ENCODE measurements at regions not wholly inside any gene's neighbourhood (a gene's known extent, or its start where the extent isn't known, plus 50 kb on each side); places are given as distances from the start of the nearest gene placed in this dataset.

DNA sequence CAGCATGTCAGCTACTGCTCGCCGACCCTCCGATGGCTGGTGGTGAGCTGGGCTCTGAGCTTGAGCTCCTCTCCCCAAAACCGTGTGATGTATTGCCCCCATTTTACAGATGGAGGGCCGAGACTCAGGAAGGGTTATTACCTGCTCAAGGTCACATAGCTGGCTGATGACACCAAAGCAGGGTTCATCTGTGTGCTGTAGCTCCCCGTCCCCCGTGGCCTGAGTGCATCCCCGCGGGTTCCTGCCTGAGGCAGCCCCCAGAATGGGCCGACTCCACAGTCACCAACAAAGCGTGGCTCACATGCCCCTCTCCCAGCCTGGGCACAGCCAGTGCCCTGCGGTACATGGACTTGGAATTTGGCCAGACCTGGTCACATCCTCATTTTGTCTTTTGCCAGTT is 198.6 kb downstream of the TFCP2L1 start:
- no peak for DNase-seq
- Histone ChIP-seq H2AFZ (no peak overlapping the region), H3F3A (ENCODE audit: insufficient read depth, low read depth) (peaks cover 2% of the 10 kb centered on the region; the same call in 1 of the 2 replicates), H3K4me3 (no peak overlapping the region), H4K20me1 (ENCODE audit: insufficient read depth) (no peaks in the 10 kb centered on the region), H3K4me1 (replicated peaks; ENCODE audit: insufficient read depth) (0 out of 2 replicates have a peak, but pooled peaks cover under 1% of the 10 kb centered on the region), H3K36me3 (ENCODE audit: low read depth) (no peaks in the 10 kb centered on the region), H3K9me3 (ENCODE audit: insufficient read depth, low read depth) (no peaks in the 10 kb centered on the region), H3K4me2 (no peak overlapping the region), H3K27ac (no peak overlapping the region), H3K79me2 (ENCODE audit: low read depth) (no peaks in the 10 kb centered on the region), H3K27me3 (ENCODE audit: insufficient read depth, low read depth) (0 out of 2 replicates have a peak, but pooled peaks cover 2% of the 10 kb centered on the region), H3K9me2 (ENCODE audit: insufficient read depth) (no peaks in the 10 kb centered on the region)
- no TSS peak for BruUV-seq (replicated peaks)
- intact Hi-C loops (cut with micrococcal nuclease; ENCODE audit: unreplicated experiment): loop anchor here (10.0 kb wide), 1 partner anchor 1368 kb away; no protein-coding TSS in a partner anchor
- ChIA-PET CTCF (interaction anchor here (0.6 to 2.6 kb wide), 3 partner anchors 42 to 1170 kb away, joined by 4 to 13 read pairs (median 6); no protein-coding TSS in a partner anchor), POLR2A (ENCODE audit: unreplicated experiment) (no interaction called here)
- TF ChIP-seq EZH2 (IDR thresholded peaks at IDR 0.05; ENCODE audit: low read depth) (no peak), CTCF (conservative IDR thresholded peaks at IDR 0.05) (no peak)

GRCh38 chr2:121087117-121087516 is 197.9 kb downstream of the TFCP2L1 start:
- TF ChIP-seq EZH2 (IDR thresholded peaks at IDR 0.05; ENCODE audit: low read depth): no peak
- TF ChIP-seq CTCF (conservative IDR thresholded peaks at IDR 0.05): no peak
- 0 out of 2 replicates have a peak, but pooled peaks cover 4% of the 10 kb centered on the region for H3K9me3 ChIP-seq (ENCODE audit: insufficient read depth, low read depth)
- no peaks in the 10 kb centered on the region for H3K9me2 ChIP-seq (ENCODE audit: insufficient read depth)
- BruUV-seq (replicated peaks): no TSS peak
- H3K4me2 ChIP-seq: no peak overlapping the region
- no peak overlapping the region for H3K27ac ChIP-seq
- ChIA-PET CTCF (interaction anchor here (0.6 to 2.6 kb wide), 3 partner anchors 26 to 269 kb away, joined by 3 to 13 read pairs (median 4); no protein-coding TSS in a partner anchor), POLR2A (ENCODE audit: unreplicated experiment) (interaction anchor here (0.7 kb wide), 1 partner anchor 270 kb away, joined by 4 read pairs; no protein-coding TSS in a partner anchor)
- no peak overlapping the region for H2AFZ ChIP-seq
- no peak for DNase-seq
- H4K20me1 ChIP-seq (ENCODE audit: insufficient read depth): no peaks in the 10 kb centered on the region
- intact Hi-C loops (cut with micrococcal nuclease; ENCODE audit: unreplicated experiment): loop anchor here (10.0 kb wide), 1 partner anchor 1368 kb away; no protein-coding TSS in a partner anchor
- H3K27me3 ChIP-seq (ENCODE audit: insufficient read depth, low read depth): no peaks in the 10 kb centered on the region
- peaks cover 8% of the 10 kb centered on the region; the same call in 1 of the 2 replicates for H3F3A ChIP-seq (ENCODE audit: insufficient read depth, low read depth)
- no peaks in the 10 kb centered on the region for H3K79me2 ChIP-seq (ENCODE audit: low read depth)
- H3K4me1 ChIP-seq (replicated peaks; ENCODE audit: insufficient read depth): peaks cover 6% of the 10 kb centered on the region; the same call in 1 of the 2 replicates
- H3K36me3 ChIP-seq (ENCODE audit: low read depth): no peaks in the 10 kb centered on the region
- H3K4me3 ChIP-seq: no peak overlapping the region

- H3K36me3 ChIP-seq (ENCODE audit: low read depth): no peaks in the 10 kb centered on the region
- no peak for DNase-seq
- no peaks in the 10 kb centered on the region for H4K20me1 ChIP-seq (ENCODE audit: insufficient read depth)
- intact Hi-C loops (cut with micrococcal nuclease; ENCODE audit: unreplicated experiment): loop anchor here (10.0 kb wide), 1 partner anchor 1366 kb away; no protein-coding TSS in a partner anchor
- ChIA-PET POLR2A (ENCODE audit: unreplicated experiment) (interaction anchor here (0.6 kb wide), 1 partner anchor 208 kb away, joined by 3 read pairs; no protein-coding TSS in a partner anchor), CTCF (interaction anchor here (0.6 to 1.7 kb wide), 3 partner anchors 11 to 154 kb away, joined by 4 to 14 read pairs (median 4); no protein-coding TSS in a partner anchor)
- no TSS peak for BruUV-seq (replicated peaks)
- no peaks in the 10 kb centered on the region for H3K27me3 ChIP-seq (ENCODE audit: insufficient read depth, low read depth)
- H2AFZ ChIP-seq: no peak overlapping the region
- peaks cover 15% of the 10 kb centered on the region; the same call in 1 of the 2 replicates for H3K9me3 ChIP-seq (ENCODE audit: insufficient read depth, low read depth)
- H3K4me3 ChIP-seq: no peak overlapping the region
- TF ChIP-seq EZH2 (IDR thresholded peaks at IDR 0.05; ENCODE audit: low read depth) (no peak), CTCF (conservative IDR thresholded peaks at IDR 0.05) (no peak)
- H3K9me2 ChIP-seq (ENCODE audit: insufficient read depth): no peaks in the 10 kb centered on the region
- H3F3A ChIP-seq (ENCODE audit: insufficient read depth, low read depth): peaks cover 14% of the 10 kb centered on the region; the same call in 1 of the 2 replicates
- H3K4me1 ChIP-seq (replicated peaks; ENCODE audit: insufficient read depth): peaks cover 6% of the 10 kb centered on the region; the same call in 1 of the 2 replicates
- no peak overlapping the region for H3K27ac ChIP-seq
- H3K79me2 ChIP-seq (ENCODE audit: low read depth): no peaks in the 10 kb centered on the region
- H3K4me2 ChIP-seq: no peak overlapping the region
Observed at GRCh38 chr2:121088251-121089165, 196.5 kb downstream of the TFCP2L1 start.
